GM19324 (cell line): ENCODE measurements at regions not wholly inside any gene's neighbourhood (a gene's known extent, or its start where the extent isn't known, plus 50 kb on each side); places are given as distances from the start of the nearest gene placed in this dataset.

Source experiments
- ATAC-seq: cut with Tn5 transposase; IDR thresholded peaks from one replicate; pipeline ENCODE4 v1.9.1; 2021; ENCODE audit warnings: mild to moderate bottlenecking, moderate library complexity; ENCODE audit not compliant: unreplicated experiment, low FRiP score

- no peak for ATAC-seq
These were observed 54.4 kb downstream of the ZNF503 start for GRCh38 chr10:75347186-75347585.

- ATAC-seq = no peak
These were observed 55.8 kb downstream of the ZNF503 start for GRCh38 chr10:75345738-75346137.

GRCh38 chr10:75344170-75344569, 57.4 kb downstream of the ZNF503 start:
- no peak for ATAC-seq

DNA sequence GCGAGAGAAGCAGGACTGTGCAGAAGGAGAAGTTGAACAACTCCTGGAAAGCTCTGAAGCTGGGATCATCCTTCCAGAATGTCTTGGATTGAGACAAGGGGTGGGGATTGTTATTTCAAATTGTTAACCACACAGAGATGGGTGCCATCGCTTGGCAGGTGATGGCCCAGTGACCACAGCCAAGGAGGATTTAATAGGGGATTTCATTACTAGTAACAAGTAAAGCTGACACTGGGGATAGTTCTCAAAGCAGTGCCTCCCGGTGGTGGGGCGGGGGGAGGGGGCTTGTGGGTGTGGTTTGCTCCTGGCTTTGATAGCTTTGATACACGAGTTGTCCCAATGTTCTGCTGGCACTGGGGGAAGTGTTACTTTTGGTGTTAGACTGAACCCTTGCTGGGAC, 59.2 kb downstream of the ZNF503 start:
- no peak for ATAC-seq

DNA sequence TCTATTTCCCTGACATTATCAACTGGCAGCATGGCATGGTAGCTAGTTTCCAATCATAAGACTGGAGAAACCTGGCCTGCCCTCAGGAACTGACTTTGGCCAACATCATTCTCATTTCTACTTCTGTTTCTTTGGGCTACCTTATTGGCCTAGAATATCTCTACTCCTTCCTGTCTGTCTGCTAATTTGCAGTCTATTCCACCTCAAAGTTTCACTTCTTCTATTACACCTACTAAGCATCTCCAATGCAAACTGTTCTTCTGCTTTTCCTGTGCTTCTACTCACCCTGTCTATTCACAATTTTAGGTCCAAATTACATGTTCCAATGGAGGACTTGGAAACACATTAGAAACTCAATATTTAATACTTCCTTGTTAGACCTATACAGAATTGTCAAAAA, 65.6 kb downstream of the ZNF503 start:
- ATAC-seq = peak; percentile 86

DNA sequence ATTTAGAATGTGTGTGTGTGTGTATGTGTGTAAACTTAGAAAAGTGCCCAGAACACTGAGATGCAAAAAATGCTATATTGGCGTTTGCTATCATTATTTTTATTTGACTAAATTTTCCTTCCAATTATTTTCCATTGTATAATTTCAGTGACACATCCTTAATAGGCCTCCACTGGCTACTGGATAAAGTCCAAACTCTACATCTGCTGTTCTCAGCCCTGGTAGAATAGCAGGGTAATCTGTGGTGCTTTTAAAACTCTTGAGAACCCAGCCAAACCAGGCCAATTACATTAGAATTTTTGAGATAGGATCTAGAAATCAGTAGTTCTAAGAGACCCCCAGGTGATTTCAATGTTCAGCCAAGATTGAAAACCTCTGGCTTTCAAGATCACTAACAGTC, 66.4 kb downstream of the ZNF503 start:
- no peak for ATAC-seq

DNA sequence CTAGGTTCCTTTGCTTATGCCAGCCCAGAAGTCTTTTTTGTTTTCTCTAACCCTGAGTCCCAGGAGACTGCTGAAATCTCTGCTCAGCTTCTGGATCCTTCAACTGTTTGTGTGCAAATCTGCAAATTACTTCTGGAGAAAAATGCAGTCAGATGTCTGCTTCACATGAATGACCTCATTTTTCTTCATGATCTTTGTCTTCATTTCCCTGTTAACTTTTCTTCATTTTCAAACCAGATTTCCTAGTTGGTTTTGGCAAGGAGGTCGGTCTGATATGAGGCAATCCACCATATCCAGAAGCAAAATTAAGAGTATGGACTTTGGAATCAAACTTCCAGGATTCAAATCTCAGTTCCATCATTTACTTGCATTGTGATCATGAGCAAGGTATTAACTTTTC, 66.8 kb downstream of the ZNF503 start:
- no peak for ATAC-seq

DNA sequence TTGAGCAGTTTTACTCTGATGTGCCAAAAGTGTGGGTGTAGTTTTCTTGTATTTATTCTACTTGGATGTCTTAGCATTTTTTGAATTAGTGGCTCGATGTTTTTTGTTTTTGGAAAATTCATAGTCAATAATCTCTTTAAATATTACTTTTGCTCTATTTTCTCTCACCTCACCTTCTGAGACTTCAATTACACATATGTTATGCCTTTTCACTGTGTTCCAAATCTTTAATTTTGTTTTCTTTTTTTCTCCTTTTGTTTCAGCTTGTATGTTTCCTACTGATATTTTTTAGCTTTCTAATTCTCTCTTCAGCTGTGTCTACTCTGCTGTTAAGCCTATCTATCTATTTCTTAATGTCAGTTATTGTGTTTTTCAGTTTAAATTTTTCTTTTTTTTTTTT, 69.5 kb downstream of the ZNF503 start:
- ATAC-seq = no peak

GRCh38 chr10:75331081-75331480, 70.5 kb downstream of the ZNF503 start:
- ATAC-seq = no peak

DNA sequence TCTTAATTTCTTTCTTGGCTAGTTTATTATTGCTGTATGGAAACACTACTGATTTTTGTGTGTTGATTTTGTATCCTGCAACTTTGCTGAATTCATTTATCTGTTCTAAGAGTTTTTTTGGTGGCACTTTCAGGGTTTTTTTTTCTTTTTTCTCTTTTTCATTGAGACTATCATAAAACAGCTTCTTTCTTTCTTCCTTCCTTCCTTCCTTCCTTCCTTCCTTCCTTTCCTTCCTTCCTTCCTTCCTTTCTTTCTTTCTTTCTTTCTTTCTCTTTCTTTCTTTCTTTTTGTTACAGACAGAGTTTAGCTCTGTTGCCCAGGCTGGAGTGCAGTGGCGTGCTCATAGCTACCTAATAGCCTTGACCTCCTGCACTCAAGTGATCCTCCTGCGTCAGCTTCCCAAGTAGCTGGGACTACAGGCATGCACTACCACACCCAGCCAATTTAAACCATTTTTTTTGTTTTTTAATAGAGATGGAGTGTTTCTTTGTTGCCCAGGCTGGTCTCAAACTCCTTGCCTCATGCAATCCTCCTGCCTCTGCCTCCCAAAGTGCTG, 72.3 kb downstream of the ZNF503 start:
- no peak for ATAC-seq

DNA sequence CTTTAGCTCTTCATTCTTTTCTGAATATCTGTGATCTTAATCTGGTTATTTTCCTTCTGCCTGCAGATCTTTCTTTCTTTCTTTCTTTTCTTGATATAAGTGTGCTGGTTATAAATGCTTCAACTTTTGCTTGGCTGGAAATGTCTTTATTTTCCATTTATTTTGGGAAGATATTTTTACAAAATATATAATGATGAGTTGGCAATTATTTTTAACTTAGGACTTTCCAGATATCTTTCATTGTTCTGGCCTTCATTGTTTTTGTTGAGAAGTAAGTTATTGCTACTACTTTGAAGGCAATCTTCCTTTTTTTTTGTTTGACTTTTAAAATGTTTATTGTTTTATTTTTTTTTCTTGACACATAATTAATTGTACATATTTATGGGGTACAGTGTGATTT, 75.3 kb downstream of the ZNF503 start:
- ATAC-seq = no peak

DNA sequence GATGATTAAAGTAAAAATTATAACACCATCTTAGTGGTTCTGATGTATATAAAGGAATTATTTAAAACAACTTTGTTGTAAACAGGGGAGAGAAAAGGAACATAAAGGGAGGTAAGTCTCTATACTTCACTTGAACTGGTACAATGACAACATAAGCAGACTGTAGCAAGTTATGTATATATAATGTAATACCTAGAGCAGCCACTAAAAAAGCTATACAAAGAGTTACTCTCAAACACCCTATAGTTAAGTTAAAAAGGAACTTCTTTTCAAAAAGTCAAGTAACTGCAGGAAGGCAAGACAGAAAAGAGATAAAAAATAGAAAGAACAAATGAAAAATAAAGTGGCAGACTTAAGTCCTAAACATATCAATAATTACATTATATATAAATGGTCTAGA, 82.3 kb downstream of the ZNF503 start:
- no peak for ATAC-seq

DNA sequence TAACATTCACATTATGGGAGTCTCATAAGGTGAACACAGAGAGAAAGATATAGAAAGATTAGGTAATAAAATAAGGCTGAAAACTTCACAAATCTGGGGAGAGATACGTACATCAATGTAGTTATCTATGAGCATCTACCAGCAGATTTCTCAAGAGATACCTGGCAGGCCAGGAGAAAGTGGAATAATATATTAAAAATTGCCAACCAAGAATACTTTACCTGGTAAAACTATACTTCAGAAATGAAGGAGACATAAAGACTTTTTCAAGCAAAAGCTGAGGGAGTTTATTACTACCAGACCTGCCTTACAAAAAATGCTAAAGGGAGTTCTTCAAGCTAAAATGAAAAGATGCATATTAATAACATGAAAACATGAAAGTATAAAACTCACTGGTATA, 78.8 kb upstream of the COMTD1 start:
- no peak for ATAC-seq

- ATAC-seq = no peak
These were observed 76.7 kb upstream of the COMTD1 start for GRCh38 chr10:75312440-75312839.

- ATAC-seq = no peak
These were observed 69.9 kb upstream of the COMTD1 start for GRCh38 chr10:75305675-75306074.

DNA sequence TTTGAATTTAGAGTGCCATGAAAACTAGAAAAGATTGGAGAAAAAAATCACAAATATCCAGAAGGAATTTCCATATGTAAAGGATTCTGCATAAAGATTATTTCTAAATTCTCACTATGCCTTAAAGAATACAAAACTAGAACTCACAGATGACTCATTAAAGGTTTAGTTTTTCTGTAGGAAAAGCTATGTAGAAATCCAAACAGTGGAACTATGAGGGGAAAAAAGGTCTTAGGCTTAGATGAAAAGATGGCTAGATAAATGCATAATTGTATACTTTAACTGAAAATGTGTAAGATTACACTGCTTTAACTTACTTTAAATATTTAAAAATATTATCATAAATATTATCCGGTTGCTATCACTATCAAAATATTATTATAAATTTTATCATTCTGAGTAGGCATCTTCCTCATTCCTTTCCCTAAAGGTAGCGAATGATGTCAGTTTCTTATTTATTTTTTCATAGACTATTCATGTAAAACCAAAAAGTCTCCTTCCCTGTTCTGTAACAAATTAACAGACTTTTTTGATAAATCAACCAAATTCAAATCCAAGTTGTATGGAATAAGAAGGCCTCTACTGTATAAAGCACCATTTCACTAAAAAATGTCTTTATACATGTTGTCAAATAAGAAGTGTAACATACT, 69.1 kb upstream of the COMTD1 start:
- no peak for ATAC-seq

DNA sequence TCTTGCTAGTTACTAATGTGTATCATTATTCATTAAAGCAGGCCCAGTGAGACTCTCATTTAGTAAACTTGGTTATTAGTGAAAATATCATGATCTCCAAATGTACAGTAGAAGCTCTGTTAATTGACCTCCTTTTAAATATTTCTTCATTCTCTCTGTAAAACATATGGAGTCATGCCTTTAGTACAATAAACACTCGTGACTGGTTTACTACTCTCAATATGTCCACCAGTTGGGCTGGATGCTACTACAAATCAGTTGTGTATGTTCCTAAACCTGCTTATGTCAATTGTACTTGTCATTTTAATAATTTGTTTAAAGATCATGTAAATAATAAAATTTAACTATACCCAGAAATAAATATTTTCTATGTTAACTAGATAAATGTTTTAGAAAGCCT, 68.6 kb upstream of the COMTD1 start:
- no peak for ATAC-seq

- no peak for ATAC-seq
These were observed 67.5 kb upstream of the COMTD1 start for GRCh38 chr10:75303045-75303777.

- no peak for ATAC-seq
These were observed 66.3 kb upstream of the COMTD1 start for GRCh38 chr10:75302029-75302428.

DNA sequence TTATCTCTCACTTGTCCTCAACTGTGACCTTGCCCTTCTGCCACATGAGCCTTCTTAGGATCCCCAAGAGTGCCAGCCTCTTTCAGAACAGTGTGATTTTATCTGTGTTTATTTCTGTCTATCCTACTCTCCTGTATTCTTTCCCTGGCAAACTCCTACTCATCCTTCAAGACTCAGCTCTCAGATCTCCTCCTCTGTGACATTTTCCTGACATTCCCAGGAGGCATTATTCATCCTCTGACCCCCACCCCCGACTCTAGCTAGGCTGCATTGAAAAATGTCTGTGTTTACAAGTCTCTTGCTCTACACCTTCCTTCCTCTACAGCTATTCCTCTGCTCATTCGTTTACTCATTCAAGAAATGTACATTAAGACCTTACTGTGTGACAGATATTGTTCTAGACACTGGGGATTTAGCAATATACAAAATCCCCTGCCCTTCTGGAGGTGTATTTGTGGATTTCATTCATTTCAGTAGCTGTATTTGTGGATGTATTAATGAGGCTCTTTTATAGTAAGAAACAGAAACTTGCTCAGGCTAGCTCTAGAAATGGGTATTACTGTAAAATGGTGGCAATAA, 61.4 kb upstream of the COMTD1 start:
- ATAC-seq = no peak

GRCh38 chr10:75295868-75296441, 60.2 kb upstream of the COMTD1 start:
- no peak for ATAC-seq
